HS-27A (cell line): ENCODE measurements at regions not wholly inside any gene's neighbourhood (a gene's known extent, or its start where the extent isn't known, plus 50 kb on each side); places are given as distances from the start of the nearest gene placed in this dataset.
"Not testable (repeated sequence)": the region's sequence is repeated elsewhere in the genome, so short reads cannot be mapped to it uniquely, and the experiment has no call there.

ENCODE experiments used
- DNase-seq: peaks from one replicate; pipeline ENCODE4 v3.0.0-alpha.2; 2012; ENCODE audit warnings: low read depth, missing footprints

DNA sequence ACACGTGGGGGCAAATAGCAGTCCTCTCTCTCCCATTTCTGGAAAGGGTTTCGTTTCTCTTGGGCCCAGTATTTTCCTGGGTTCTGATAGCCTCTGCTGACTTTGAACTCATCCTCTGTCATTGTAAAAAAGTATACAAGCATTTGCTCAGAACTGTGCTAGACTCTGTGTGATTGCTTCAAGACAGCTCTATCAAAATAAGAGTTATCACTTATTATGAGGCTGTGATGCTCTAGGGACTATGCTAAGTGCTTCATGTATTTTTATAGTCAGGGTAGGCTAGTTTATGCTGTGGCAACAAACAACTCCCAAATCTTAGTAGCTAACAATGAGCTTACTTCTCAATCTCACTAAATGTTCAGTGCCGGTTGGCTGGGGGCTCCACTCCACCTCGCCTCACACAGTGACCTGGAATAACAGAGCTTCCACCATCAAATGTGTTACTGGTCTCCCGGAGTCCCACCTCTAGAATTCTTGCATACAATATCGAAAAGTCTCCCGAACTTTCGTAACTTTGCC lies 110.8 kb upstream of the CDC42EP3 start:
- DNase-seq: no peak

DNA sequence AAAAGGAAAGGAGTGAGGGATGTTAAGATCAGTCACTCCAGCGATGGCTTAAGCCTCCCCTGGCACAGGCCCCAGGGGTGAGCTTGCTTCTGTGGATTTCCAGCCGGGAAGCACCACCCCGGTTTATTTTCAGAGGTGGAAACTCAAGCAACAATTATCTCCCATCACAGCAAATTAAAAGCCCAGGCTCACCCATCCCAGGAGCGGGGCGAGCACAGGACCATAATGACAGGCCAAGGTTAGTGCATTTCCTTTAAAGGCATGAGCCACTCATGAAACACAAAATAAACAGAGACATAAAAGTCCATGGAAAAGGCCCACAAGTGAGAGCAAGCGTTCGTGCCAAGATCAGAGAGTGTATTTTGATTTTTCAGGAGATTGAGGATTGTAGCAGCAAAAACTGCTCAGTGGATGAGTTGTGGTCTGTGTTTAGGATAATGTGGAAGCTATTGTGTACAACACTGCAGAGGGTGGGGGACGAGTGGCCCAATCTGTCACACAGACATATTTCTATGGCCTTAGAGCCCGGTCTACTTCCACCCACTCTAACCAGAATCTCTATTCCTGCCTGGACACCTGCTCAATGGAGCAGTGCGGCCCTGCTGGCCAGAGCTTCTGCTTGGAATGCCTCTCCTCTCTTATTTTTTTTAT lies 111.4 kb upstream of the CDC42EP3 start:
- no peak for DNase-seq

DNA sequence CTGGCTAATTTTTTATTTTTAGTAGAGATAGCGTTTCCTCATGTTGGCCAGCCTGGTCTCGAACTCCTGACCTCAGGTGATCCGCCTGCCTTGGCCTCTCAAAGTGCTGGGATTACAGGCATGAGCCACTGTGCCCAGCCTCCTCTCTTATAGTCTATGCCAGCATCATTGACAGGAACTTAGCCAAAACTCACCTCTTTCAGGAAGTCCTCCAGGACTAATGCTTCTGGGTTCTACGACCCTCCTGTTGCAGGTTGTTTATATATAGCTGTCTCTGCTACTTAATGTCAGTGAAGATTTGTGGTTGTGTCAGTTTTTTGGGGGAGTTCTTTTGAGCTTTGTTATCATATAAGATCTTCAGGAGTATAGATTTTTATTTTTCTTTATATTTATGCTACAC lies 112.1 kb upstream of the CDC42EP3 start:
- no peak for DNase-seq

DNA sequence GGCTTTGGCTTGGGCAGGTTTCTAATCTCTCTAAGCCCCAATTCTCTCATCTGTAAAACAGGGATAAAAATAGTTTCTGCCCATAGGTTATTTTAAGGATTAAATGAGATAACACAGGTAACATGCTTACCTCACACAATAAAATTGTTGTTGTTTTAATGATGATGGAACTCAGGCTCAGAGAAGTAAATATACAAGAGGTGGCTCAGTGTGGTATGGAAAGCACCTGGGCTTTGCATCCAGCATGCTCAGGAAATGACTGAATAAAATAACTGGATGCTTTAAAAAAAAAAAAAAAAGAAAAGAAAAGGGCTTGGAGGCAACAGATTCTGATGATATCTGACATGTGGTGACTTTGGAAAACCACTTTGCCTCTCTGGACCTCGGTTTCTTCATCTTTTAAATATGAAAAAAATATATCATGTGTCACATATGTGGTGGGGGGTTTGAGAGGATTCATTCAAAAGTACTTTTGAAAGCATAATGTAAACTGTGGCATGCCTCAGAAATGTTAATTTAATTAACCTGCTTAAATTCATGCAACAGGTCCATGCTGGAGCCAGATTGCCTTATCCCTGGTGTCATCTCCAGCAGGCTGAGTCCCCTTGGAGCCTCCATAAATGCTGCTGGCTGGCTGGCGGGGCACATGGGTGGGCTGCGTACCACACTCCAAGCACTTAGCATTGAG lies 112.8 kb upstream of the CDC42EP3 start:
- no peak for DNase-seq

DNA sequence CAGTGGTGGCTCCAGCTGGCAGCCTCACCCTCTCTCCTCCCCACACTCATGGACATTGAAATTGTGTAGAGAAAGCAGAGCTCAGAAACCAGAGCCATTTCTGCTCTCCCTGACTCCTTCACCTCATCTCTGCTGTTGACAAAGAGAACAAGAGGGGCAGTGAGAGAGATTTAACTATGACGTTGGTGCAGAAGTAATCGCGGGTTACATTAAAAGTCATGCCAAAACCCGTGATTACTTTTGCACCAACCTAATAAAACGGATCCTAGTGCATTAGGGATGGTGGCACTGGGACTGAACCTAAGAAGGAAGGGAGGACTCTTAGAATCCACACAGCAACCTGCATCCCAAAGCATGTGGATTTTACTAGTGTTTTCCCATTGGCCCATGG lies 113.3 kb upstream of the CDC42EP3 start:
- DNase-seq: no peak

DNA sequence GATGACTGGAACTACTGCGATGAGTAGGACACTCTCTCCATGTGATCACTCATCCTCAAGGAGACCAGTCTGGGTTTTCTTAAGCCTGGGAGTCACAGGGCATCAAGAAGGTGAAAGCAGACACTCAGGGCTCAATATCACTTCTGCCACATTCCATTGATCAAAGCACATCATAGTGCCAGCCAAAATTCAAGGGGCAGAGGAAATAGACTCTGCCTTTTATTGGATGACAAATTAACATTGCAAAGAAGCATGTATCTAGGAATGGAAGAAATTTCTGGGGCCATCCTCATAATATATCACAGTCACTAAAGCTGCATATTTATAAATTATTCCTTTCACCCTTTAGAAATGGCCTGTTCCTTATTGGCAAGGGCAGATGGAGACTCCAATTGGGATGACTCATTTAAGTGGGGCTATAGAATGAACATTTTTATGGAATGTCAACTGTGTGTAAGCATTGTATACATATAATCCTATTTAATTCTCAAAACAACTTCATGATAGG lies 114.8 kb upstream of the CDC42EP3 start:
- no peak for DNase-seq

DNA sequence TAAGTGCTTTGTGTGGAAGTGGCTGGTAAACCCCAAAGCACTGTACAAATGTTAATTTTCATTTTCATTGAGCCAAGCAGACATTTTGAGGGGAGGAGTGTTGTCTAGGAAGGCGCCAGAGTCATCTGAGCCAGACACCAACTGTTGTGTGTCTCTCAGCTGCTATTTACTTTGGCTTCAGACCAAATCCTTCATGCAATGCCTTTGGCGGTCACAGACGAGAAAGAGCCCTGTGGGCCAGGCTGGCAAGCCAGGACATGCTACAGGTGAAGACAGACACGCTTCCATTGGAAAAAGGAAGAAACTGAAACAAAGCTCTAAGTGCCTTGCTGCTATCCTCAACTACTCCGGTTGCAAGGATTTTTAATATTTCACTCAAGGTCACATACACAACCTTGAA lies 115.4 kb upstream of the CDC42EP3 start:
- no peak for DNase-seq

DNA sequence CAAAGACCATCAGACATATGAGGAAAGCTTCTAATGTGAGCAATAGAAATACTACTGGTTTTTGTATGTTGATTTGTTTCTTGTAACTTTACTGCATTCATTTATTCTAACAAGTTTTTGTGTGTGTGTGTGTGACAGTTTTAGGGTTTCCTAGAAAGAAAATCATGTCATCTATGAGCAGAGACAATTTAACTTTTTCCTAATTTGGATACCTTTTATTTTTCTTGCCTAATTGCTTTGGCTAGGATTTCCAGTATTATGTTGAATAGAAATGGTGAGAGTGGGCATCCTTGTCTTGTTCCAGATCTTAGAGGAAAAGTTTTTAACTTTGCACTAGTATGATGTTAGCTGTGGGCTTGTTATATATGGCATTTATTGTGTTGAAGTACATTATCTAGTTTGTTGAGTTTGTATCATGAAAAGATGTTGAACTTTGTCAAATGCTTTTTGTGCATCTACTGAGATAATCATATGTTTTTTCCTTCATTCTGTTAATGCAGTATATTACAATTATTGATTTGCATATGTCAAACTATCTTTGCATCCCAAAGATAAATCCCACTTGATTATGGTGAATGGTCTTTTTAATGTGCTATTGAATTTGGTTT lies 117.3 kb upstream of the CDC42EP3 start:
- DNase-seq: no peak

DNA sequence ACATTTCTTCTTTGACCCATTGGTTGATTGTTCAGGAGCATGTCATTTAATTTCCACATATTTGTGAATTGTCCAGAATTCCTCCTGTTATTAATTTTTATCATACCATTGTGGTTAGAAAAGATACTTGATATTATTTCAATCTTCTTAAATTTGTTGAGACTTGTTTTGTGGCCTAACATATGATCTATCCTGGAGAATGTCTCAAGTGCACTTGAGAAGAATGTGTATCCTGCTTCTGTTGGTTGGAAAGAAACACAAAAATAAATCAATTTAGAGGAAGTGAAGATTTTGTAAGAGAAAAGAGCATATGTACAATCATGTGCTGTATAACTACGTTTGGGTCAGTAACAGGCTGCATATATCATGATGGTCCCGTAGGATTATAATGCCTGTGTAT lies 118.6 kb upstream of the CDC42EP3 start:
- no peak for DNase-seq

DNA sequence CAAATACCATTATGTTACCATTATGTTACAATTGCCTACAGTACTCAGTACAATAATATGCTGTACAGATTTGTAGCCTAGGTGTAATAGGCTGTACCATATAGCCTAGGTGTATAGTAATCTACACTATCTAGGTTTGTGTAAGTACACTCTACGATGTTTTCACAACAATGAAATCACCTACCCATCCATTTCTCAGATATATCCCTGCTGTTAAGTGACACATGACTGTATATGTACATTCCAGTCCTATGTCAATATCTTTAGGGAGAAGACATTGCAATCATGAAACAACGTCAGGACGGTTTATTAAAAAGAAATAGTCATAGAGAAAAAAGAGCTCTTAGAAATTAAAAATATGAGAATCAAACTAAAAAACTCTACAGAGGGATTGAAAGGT lies 119.0 kb upstream of the CDC42EP3 start:
- DNase-seq: no peak

DNA sequence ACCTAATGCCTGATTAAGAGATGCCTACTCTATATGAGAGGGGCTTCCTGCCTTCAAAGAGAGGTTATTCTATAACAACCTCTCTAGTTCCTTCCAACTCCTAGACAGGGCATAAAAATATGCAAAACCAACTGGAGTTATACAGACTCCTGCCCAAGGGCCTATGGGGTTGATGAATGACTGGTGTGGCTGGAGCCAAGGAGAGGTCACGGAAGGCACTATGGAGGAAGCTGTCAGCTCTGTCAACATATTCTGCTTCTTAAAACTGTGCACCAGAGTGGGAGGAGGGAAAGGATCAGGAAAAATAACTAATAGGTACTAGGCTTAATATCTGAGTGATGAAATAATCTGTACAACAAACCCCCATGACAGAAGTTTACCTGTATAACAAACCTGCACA lies 120.9 kb upstream of the CDC42EP3 start:
- no peak for DNase-seq

DNA sequence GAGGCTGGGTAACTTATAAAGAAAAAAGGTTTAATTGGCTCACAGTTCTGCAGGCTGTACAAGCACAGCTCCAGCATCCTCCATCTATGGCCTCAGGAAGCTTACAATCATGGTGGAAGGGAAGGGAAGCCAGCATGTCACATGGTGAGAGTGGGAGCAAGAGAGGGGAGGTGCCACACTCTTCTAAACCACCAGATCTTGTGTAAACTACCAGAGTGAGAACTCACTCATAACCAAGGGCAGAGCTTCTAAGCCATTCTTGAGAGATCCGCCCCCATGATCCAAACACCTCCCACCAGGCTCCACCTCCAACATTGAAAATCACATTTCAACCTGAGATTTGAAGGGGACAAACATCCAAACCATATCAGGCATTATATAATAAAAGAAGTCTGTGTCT lies 121.6 kb upstream of the CDC42EP3 start:
- no peak for DNase-seq

DNA sequence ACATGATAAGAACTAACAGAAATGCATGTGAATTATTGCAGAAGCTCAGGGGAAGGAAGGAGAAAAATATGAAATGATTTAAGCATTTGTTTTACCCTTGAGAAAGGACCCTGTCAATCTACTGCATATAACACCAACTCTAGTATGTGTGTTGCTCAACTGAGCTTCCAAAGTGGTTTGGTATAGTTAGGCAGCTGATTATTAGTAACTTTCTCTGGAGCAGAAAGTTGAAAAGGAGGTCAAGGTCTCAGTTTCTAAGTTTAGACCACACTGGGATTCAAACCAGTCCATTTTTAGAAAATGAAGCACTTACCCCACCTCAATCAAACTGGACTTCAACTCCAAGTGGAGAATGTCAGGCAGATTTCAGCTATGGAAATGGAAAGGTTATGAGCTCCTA lies 123.3 kb upstream of the CDC42EP3 start:
- no peak for DNase-seq

DNA sequence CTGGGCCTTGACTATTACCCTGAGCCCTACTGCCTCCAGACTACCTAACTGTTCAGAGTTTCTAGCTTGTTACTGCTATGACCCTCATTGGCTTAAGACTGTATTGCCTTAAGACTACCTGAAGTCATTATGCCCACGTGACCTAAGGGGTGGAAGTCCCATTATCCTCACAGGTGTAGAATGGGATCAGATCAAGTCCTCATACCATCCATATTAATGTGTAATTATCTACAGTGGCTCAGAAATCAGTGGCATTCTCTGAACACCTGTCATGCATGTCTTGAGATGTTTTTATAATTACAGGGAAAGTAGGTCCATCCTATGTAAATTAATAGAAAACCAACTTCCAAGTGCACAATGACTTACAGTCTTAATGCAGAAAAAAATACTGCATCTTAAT lies 124.0 kb upstream of the CDC42EP3 start:
- no peak for DNase-seq

DNA sequence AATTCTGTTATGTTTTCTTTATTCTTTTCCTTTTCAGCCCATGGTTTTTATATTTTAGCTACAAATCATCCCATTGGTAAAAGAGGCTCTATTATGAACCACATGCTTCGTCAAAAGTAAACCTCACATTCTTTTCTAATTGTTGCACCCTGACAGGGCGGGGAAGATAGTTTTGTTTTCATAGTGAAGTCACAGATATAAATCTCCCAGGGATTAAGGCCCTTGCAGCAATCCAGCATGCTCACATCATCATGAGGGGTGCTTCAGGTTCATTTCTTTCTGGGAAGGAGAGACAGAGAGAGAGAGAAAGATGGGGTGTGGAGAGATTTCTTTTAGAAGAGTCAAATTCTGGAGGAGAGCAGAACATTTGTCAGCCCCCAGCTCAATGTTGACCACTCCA lies 124.5 kb upstream of the CDC42EP3 start:
- DNase-seq: peak; percentile 72

DNA sequence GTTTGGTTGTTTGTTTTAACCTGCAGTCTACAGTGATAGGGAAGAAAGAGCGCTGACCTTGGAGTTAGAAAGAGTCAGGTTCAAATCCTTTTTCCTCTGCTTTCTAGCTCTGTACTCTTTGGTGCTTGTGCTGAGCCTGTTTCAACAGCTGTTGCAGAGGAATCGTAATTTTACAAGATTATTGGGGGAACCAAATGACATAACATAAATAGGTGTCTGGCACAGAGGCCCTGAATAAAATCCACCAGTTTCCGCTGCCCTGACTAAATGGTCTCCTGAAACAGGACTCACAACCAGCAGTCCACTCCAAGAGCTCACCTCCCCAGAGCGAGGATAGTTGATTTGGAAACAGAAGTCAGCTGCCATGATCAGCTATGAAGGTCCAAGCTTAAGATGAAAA lies 125.0 kb upstream of the CDC42EP3 start:
- DNase-seq: no peak

DNA sequence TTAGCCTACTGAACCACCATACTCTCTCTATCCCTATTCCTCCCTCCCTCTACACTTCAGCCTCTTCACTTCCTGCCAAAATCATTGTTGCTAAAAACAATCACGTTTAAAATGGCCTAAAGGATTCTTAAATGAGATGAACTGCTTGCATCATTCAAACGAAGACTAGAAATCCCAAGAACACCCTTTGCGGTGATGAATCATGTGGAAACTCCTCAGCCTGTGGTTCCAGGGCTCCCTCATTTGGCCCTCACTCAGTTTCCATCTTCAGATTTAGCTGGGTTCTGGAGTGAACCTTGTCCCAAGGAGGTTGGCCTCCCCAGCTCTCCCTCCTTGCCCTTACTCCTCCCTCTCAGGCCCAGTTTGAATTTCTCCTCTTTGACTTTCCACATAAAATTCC lies 125.6 kb upstream of the CDC42EP3 start:
- DNase-seq: peak; percentile 72

DNA sequence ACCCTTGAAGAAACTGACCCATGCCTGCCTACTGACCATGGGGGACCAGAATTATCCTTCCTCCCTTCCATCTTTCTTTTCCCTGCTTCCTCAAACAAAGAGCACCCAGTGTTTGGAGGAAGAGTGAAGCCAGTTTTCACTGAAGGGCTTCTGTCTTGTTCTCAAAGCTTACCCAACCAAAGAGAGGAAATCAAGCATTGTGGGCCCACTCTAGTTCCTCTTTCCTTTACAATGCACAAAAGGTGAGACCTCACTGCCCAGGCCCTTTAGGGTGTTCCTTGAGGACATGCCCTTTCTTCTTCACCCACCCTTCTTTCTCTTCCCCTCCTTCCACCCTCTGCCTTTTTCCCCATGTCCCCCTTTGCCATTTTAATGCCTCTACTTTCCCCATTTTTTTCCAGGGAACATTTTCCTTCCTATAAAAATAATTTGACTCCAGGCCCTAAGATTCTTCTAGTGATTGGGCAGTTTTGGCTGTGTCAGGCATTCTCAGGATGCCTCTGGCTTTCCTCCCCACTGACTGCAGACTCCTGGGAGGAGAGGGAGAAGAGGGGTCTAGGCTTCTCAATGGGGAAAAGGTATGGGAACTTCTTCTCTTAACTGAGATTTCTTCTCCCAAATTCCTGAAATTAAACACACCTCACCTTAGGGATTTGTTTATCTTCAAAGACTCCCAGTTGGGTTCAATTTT lies 126.6 kb upstream of the RMDN2 start:
- DNase-seq: no peak

DNA sequence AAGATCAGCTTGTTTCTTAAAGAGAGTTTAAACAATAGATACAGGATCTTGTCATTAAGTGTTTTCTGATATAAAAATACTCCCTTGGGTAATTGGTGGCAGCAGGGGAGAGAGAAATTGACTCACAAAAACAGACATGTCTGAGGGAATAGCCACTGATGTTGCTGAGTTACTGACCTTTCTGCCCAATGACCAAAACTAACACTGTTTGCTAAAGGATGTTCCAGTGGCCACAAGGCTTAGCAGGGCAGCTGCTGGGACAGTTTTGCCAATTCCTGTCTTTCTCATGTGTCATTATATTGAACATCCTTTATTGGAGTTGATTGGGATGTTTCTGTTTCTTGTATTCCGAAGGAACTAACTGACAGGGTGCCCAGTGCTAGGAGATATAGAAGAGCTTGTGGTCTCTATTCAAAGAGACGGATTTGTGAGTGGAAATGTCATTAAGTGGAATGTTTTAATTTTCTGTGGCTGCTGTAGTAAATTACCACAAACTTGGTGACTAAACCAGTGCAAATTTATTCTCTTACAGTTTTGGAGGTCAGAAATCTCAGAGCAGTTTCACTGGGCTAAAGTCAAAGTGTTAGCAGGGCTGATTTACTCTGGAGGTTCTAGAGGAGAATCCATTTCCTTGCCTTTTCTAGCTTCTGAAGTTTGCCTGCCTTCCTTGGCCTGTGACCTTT lies 124.8 kb upstream of the RMDN2 start:
- DNase-seq: no peak

DNA sequence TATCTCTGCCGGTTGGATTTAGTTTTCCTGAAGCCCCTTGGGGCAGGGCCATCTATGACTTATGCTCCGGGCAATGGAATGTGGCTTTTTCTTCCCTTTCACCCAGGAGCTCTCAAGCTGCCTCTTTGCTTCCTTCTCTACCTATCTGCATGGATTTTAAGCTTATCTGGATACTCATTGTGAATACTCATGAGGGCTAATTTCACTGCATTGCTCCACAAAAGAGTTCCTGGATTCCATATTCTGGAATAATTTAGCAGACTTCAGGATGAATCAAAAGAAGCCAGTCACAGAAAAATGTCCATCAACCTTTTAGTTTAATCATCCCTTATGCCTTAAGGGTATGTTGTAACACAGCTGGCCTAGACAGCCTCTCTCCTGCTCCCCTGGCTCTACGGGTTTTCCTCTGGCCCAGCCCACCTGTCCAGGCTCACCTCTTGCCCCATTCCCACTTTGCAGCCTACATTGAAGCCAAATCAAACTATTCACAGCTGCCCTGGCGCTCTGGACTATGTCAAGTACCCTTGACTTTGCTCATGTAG lies 122.8 kb upstream of the RMDN2 start:
- no peak for DNase-seq

DNA sequence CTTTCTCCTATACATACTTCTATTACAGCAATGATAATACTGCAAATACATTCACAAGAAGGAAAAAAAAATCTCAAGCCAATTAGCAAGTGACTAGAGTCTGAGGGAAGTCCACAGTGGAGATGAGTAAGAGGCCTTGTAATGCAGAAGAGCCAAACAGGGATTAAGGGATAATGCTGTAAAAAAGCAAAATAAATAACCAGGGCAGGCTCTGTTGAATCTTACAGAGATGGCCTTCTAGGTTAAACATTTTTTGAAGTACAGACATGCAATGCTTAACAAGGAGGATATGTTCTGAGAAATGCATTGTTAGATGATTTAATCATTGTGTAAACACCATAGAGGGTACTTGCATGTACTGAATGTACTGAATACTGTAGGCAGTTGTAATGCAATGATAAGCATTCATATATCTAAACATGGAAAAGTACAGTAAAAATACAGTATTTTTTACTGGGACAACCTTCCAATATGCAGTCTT lies 122.1 kb upstream of the RMDN2 start:
- DNase-seq: peak; percentile 87

DNA sequence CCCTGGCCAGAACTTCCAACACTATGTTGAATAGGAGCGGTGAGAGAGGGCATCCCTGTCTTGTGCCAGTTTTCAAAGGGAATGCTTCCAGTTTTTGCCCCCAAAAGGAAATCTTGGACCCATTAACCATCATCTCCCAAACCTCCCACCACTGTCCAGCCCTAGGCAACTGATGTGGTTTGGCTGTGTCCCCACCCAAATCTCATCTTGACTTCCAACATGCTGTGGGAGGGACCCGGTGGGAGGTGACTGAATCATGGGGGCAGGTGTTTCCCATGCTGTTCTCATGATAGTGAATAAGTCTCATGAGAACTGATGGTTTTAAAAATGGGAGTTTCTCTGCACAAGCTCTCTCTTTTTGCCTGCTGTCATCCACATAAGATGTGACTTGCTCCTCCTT lies 119.1 kb upstream of the RMDN2 start:
- not testable (repeated sequence) for DNase-seq
